Mesothelial cell of epicardium (in vitro differentiated cells): ENCODE measurements at regions not wholly inside any gene's neighbourhood (a gene's known extent, or its start where the extent isn't known, plus 50 kb on each side); places are given as distances from the start of the nearest gene placed in this dataset.

Source experiments
- DNase-seq, 2 experiments: peaks; one replicate each; pipeline ENCODE4 v3.0.0; 2021; ENCODE audit warnings: low spot score in 2 of 2; ENCODE audit not compliant: unreplicated experiment in 2 of 2
- H3K27ac Mint-ChIP-seq: 2 replicates; pipeline ENCODE4 v1.8.0; 2021; ENCODE audit warnings: mixed read lengths
- H3K27me3 Mint-ChIP-seq: 2 replicates; pipeline ENCODE4 v1.8.0; 2021; ENCODE audit warnings: low read depth, mixed read lengths
- H3K36me3 Mint-ChIP-seq: 2 replicates; pipeline ENCODE4 v1.8.0; 2021; ENCODE audit warnings: mixed read lengths
- H3K4me1 Mint-ChIP-seq: 2 replicates; pipeline ENCODE4 v1.8.0; 2021; ENCODE audit warnings: mixed read lengths
- H3K4me3 Mint-ChIP-seq: 2 replicates; pipeline ENCODE4 v1.8.0; 2021; ENCODE audit warnings: mild to moderate bottlenecking, moderate library complexity, mixed read lengths
- H3K9me3 Mint-ChIP-seq: 2 replicates; pipeline ENCODE4 v1.8.0; 2021; ENCODE audit warnings: mixed read lengths
- TF ChIP-seq, protein P1 (sequence below): fragments of 200-600 bp; sonication (generic); IDR thresholded peaks from one replicate; pipeline ENCODE4 v1.5.0; 2021; ENCODE audit warnings: antibody characterized with exemption; ENCODE audit not compliant: unreplicated experiment

DNA sequence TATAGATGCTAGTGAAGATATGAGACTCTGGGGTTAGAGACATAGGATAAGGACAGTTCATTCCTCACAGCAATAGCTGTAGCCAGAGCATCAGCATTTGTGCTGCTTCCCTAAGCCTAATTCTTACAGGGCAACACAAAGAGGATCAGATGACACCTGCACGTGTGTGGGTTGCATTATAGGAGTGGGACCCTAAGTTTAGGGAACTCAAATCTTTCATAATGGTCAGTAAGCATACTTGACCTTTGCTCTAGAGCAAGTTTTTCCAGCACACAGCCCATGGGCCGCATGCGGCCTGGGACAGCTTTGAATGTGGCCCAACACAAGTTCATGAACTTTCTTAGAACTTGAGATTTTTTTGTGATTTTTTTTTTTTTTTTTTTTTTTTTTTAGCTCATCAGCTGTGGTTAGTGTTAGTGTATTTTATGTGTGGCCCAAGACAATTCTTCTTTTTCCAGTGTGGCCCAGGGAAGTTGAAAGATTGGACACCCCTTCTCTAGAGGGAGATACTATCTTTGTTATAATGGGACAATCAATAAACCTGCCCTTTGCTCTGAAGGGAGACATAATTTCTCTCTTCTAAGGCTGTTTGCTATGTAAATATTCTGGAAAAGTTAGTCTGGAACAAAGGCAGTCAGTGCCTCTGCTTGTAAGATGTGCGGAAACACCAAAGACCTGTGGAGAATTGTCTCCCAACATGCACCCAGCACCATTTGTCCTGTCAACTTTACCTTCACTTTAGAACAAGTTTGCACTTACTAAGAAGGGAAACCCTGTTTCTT lies 650.2 kb downstream of the ZNF674 start:
- Mint-ChIP-seq H3K27ac (no peak overlapping the region), H3K27me3 (no peaks in the 10 kb centered on the region), H3K9me3 (peaks cover 34% of the 10 kb centered on the region), H3K36me3 (no peaks in the 10 kb centered on the region), H3K4me1 (no peaks in the 10 kb centered on the region), H3K4me3 (no peak overlapping the region)
- DNase-seq, result no peak
- TF ChIP-seq, protein P1, sequence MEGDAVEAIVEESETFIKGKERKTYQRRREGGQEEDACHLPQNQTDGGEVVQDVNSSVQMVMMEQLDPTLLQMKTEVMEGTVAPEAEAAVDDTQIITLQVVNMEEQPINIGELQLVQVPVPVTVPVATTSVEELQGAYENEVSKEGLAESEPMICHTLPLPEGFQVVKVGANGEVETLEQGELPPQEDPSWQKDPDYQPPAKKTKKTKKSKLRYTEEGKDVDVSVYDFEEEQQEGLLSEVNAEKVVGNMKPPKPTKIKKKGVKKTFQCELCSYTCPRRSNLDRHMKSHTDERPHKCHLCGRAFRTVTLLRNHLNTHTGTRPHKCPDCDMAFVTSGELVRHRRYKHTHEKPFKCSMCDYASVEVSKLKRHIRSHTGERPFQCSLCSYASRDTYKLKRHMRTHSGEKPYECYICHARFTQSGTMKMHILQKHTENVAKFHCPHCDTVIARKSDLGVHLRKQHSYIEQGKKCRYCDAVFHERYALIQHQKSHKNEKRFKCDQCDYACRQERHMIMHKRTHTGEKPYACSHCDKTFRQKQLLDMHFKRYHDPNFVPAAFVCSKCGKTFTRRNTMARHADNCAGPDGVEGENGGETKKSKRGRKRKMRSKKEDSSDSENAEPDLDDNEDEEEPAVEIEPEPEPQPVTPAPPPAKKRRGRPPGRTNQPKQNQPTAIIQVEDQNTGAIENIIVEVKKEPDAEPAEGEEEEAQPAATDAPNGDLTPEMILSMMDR, result no peak

GRCh38 chrX:45889471-45889870 lies 655.8 kb downstream of the ZNF674 start:
- Mint-ChIP-seq H3K27me3 (no peaks in the 10 kb centered on the region), H3K36me3 (no peaks in the 10 kb centered on the region), H3K27ac (no peak overlapping the region), H3K4me3 (no peak overlapping the region), H3K4me1 (peaks cover 3% of the 10 kb centered on the region), H3K9me3 (peaks cover 22% of the 10 kb centered on the region)
- TF ChIP-seq, protein P1, result no peak
- no peak for DNase-seq

DNA sequence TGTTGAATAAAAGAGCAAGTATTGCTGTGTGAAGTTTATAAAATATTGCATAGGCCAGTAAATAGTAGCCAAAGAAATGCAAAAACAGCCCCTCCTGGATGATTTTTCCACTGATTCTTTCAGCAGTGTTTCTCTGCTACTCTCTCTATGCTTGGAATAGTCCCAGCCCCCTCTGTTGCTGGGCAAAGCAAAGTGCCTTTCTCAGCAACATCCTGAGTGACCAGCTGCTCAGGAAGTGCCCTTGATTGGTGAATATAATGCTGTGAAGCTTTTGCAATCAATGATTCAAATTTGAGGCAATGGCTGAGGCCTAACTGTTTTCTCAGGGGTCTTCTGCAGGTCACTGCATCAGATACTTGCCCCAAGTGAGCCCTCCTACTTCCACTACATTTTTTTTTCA lies 656.7 kb downstream of the ZNF674 start:
- Mint-ChIP-seq H3K9me3 (peaks cover 20% of the 10 kb centered on the region), H3K27me3 (no peaks in the 10 kb centered on the region), H3K4me1 (peaks cover 3% of the 10 kb centered on the region), H3K36me3 (no peaks in the 10 kb centered on the region), H3K27ac (no peak overlapping the region), H3K4me3 (no peak overlapping the region)
- TF ChIP-seq, protein P1, result no peak
- no peak for DNase-seq

GRCh38 chrX:45885931-45886330 lies 659.3 kb downstream of the ZNF674 start:
- H3K27ac Mint-ChIP-seq, result no peak overlapping the region
- H3K4me3 Mint-ChIP-seq, result no peak overlapping the region
- H3K9me3 Mint-ChIP-seq, result peaks cover 26% of the 10 kb centered on the region

DNA sequence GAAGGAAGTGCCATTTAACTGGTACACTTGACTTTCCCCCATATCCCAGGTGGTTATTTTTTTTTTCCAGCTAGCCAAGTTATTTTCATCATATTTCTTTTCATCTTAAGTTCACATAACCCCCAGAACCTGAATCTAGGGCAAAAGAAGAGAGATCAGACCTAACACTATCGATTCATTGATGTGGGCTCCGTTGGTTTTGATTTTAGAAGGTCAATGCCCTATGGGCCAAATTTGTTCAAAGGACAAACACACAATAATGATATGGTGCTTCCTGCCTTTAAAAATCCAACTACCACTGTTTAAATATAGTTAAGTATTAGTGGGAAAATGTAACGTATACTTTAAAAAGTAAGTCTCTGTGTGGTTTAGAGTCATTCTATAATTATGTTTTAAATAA lies 665.7 kb downstream of the ZNF674 start:
- no peak for DNase-seq
- Mint-ChIP-seq H3K36me3 (no peaks in the 10 kb centered on the region), H3K4me1 (no peaks in the 10 kb centered on the region), H3K4me3 (no peak overlapping the region), H3K9me3 (peaks cover 25% of the 10 kb centered on the region), H3K27me3 (no peaks in the 10 kb centered on the region), H3K27ac (no peak overlapping the region)
- TF ChIP-seq, protein P1, result no peak

More at GRCh38 chrX:45885931-45886330, 659.3 kb downstream of the ZNF674 start:
- Mint-ChIP-seq H3K4me1 (peaks cover 3% of the 10 kb centered on the region), H3K36me3 (no peaks in the 10 kb centered on the region), H3K27me3 (no peaks in the 10 kb centered on the region)
- TF ChIP-seq, protein P1, result no peak
- no peak for DNase-seq
